OCI-LY1 (cell line): ENCODE measurements at regions not wholly inside any gene's neighbourhood (a gene's known extent, or its start where the extent isn't known, plus 50 kb on each side); places are given as distances from the start of the nearest gene placed in this dataset.

Experiments used
- H2AFZ ChIP-seq: fragments of 200-600 bp; sonication (generic), shearing (Covaris generic); 2 replicates; pipeline ENCODE4 v1.6.0; 2014; ENCODE audit warnings: antibody characterized with exemption, mild to moderate bottlenecking, low read length
- H3F3A ChIP-seq: fragments of 200-600 bp; sonication (generic), shearing (Covaris generic); 2 replicates; pipeline ENCODE4 v1.6.0; 2014; ENCODE audit warnings: mild to moderate bottlenecking, antibody characterized with exemption, low read length, moderate library complexity; ENCODE audit not compliant: insufficient read depth
- H3K27ac ChIP-seq: fragments of 200-600 bp; sonication (generic); 2 replicates; pipeline ENCODE4 v1.5.1; 2014; ENCODE audit warnings: low read length, mixed run types, mild to moderate bottlenecking, low read depth; ENCODE audit not compliant: poor library complexity, severe bottlenecking
- H3K27me3 ChIP-seq: fragments of 200-600 bp; sonication (generic); 2 replicates; pipeline ENCODE4 v1.6.0; 2014; ENCODE audit warnings: antibody characterized with exemption, mild to moderate bottlenecking, low read length, moderate library complexity; ENCODE audit not compliant: insufficient read depth
- H3K36me3 ChIP-seq: fragments of 200-600 bp; sonication (generic); 2 replicates; pipeline ENCODE4 v1.6.1; 2014; ENCODE audit warnings: mild to moderate bottlenecking, antibody characterized with exemption, low read length, moderate library complexity, mixed read lengths; ENCODE audit not compliant: insufficient read depth
- H3K4me1 ChIP-seq: fragments of 200-600 bp; sonication (generic); 2 replicates; pipeline ENCODE4 v1.5.1; 2014; ENCODE audit warnings: mild to moderate bottlenecking, low read length, moderate library complexity; ENCODE audit not compliant: insufficient read depth, severe bottlenecking
- H3K4me2 ChIP-seq: fragments of 200-600 bp; sonication (generic), shearing (Covaris generic); 2 replicates; pipeline ENCODE4 v1.6.1; 2014; ENCODE audit warnings: low read length
- H3K4me3 ChIP-seq: fragments of 200-600 bp; sonication (generic); 2 replicates; pipeline ENCODE4 v1.5.1; 2014; ENCODE audit warnings: low read length, low read depth, mild to moderate bottlenecking, mixed read lengths; ENCODE audit not compliant: poor library complexity, severe bottlenecking
- H3K79me2 ChIP-seq: fragments of 200-600 bp; shearing (Covaris generic); 2 replicates; pipeline ENCODE4 v1.6.1; 2016; ENCODE audit warnings: mixed run types, low read length, mixed read lengths; ENCODE audit not compliant: insufficient read depth
- H3K9ac ChIP-seq: fragments of 200-600 bp; sonication (generic), shearing (Covaris generic); 2 replicates; pipeline ENCODE4 v1.6.1; 2014; ENCODE audit warnings: mild to moderate bottlenecking, low read length, mixed read lengths
- H3K9me2 ChIP-seq: fragments of 200-600 bp; sonication (generic), shearing (Covaris generic); 2 replicates; pipeline ENCODE4 v1.6.1; 2014; ENCODE audit warnings: low read depth, mild to moderate bottlenecking, low read length, mixed read lengths
- H3K9me3 ChIP-seq: fragments of 200-600 bp; shearing (Covaris generic); 2 replicates; pipeline ENCODE4 v1.6.1; 2014; ENCODE audit warnings: low read length, mixed read lengths
- H4K20me1 ChIP-seq: fragments of 200-600 bp; sonication (generic), shearing (Covaris generic); 2 replicates; pipeline ENCODE4 v1.6.0; 2016; ENCODE audit warnings: mild to moderate bottlenecking, low read length; ENCODE audit not compliant: insufficient read depth
- EZH2 ChIP-seq: fragments of 200-600 bp; sonication (generic), shearing (Covaris generic); IDR thresholded peaks from 2 replicates; pipeline ENCODE4 v1.8.0; 2017; ENCODE audit warnings: borderline replicate concordance, mixed run types, mild to moderate bottlenecking, antibody characterized with exemption, low read length, moderate library complexity, mixed read lengths
- TF ChIP-seq, protein P1 (sequence below): fragments of 200-600 bp; sonication (generic), shearing (Covaris generic); IDR thresholded peaks from 2 replicates; pipeline ENCODE4 v1.5.1; 2017; ENCODE audit warnings: mild to moderate bottlenecking, antibody characterized with exemption, low read length, moderate library complexity, mixed read lengths

DNA sequence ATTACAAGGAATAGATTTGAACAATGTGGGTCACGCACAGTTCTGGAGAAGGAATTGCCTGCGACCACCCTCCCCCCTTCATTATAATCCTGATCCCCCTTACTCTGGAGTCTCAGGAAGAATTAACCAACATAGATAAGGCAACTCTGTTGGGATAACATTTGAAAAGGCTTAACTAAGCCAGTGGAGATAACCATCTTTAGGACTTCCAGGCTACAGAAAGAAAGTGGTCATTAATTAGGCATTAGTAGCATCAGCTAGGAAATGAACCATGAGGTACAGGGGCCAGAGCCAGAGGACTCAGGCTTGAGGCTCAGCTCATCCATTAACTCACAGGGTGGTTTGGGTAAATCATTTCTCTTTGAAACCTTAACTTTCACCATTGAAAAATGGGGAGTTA is 720.0 kb upstream of the API5 start:
- Histone ChIP-seq H2AFZ (no peak overlapping the region), H3F3A (no peaks in the 10 kb centered on the region), H3K4me2 (no peak overlapping the region), H3K9me2 (no peaks in the 10 kb centered on the region), H3K9ac (no peak overlapping the region), H3K36me3 (no peaks in the 10 kb centered on the region), H3K9me3 (no peaks in the 10 kb centered on the region), H4K20me1 (no peaks in the 10 kb centered on the region), H3K4me3 (no peak overlapping the region), H3K79me2 (no peaks in the 10 kb centered on the region), H3K27ac (no peak overlapping the region), H3K27me3 (no peaks in the 10 kb centered on the region), H3K4me1 (no peaks in the 10 kb centered on the region)
- TF ChIP-seq, protein P1, sequence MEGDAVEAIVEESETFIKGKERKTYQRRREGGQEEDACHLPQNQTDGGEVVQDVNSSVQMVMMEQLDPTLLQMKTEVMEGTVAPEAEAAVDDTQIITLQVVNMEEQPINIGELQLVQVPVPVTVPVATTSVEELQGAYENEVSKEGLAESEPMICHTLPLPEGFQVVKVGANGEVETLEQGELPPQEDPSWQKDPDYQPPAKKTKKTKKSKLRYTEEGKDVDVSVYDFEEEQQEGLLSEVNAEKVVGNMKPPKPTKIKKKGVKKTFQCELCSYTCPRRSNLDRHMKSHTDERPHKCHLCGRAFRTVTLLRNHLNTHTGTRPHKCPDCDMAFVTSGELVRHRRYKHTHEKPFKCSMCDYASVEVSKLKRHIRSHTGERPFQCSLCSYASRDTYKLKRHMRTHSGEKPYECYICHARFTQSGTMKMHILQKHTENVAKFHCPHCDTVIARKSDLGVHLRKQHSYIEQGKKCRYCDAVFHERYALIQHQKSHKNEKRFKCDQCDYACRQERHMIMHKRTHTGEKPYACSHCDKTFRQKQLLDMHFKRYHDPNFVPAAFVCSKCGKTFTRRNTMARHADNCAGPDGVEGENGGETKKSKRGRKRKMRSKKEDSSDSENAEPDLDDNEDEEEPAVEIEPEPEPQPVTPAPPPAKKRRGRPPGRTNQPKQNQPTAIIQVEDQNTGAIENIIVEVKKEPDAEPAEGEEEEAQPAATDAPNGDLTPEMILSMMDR, result no peak
- TF ChIP-seq EZH2, result no peak

- Histone ChIP-seq H4K20me1 (no peaks in the 10 kb centered on the region), H3K4me2 (no peak overlapping the region), H3K79me2 (no peaks in the 10 kb centered on the region), H3K27ac (no peak overlapping the region), H3F3A (no peaks in the 10 kb centered on the region), H3K9ac (no peak overlapping the region), H3K9me3 (no peaks in the 10 kb centered on the region), H3K4me1 (no peaks in the 10 kb centered on the region), H2AFZ (no peak overlapping the region), H3K9me2 (no peaks in the 10 kb centered on the region), H3K27me3 (no peaks in the 10 kb centered on the region), H3K4me3 (no peak overlapping the region), H3K36me3 (no peaks in the 10 kb centered on the region)
- TF ChIP-seq EZH2, result no peak
- TF ChIP-seq, protein P1, result no peak
These were observed 718.4 kb upstream of the API5 start for GRCh38 chr11:42593441-42593840.

DNA sequence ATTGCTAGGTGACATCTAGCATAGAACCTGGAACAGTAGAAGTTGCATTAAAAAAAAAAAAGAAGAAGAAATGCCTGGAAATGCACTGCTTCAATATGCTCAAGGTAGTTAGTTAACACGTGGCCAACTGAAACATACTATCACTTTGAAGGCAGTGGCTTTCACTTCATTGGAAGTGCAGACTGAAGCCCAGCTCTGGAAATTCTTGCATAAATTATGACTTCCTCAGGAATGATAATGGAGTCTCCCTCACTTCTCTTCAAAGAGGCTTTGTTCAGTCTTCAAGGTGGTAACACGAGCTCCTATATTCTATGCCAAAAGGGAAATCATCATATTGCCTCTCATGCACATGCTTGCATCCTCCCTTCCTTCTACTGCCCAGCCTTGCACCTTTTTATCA is 715.9 kb upstream of the API5 start:
- Histone ChIP-seq H3K27ac (no peak overlapping the region), H3K4me1 (no peaks in the 10 kb centered on the region)

More for the DNA sequence above, 715.9 kb upstream of the API5 start:
- no peaks in the 10 kb centered on the region for H3K27me3 ChIP-seq
- no peaks in the 10 kb centered on the region for H3F3A ChIP-seq
- no peak overlapping the region for H3K4me2 ChIP-seq
- no peaks in the 10 kb centered on the region for H3K36me3 ChIP-seq
- no peaks in the 10 kb centered on the region for H3K79me2 ChIP-seq
- no peak for TF ChIP-seq EZH2
- TF ChIP-seq, protein P1, result no peak
- no peak overlapping the region for H3K9ac ChIP-seq
- no peaks in the 10 kb centered on the region for H3K9me2 ChIP-seq
- H3K4me3 ChIP-seq, result no peak overlapping the region
- no peak overlapping the region for H2AFZ ChIP-seq
- no peaks in the 10 kb centered on the region for H3K9me3 ChIP-seq
- H4K20me1 ChIP-seq, result no peaks in the 10 kb centered on the region
